Parathyroid adenoma (tissue), 2 donors: ENCODE measurements at regions not wholly inside any gene's neighbourhood (a gene's known extent, or its start where the extent isn't known, plus 50 kb on each side); places are given as distances from the start of the nearest gene placed in this dataset.

Source experiments
- H2AFZ ChIP-seq: fragments of 300-600 bp; sonication (generic); one replicate; pipeline ENCODE4 v1.7.0; 2017; ENCODE audit warnings: antibody characterized with exemption, mild to moderate bottlenecking
- H3K27ac ChIP-seq: fragments of 300-600 bp; sonication (generic); one replicate; pipeline ENCODE4 v1.7.0; 2017
- H3K27me3 ChIP-seq: fragments of 300-600 bp; sonication (generic); one replicate; pipeline ENCODE4 v1.7.0; 2017; ENCODE audit warnings: low read length; ENCODE audit not compliant: control insufficient read depth, insufficient read depth
- H3K36me3 ChIP-seq: fragments of 300-600 bp; sonication (generic); one replicate; pipeline ENCODE4 v1.7.0; 2017; ENCODE audit warnings: low read length; ENCODE audit not compliant: control insufficient read depth, insufficient read depth
- H3K4me1 ChIP-seq: fragments of 300-600 bp; sonication (generic); one replicate; pipeline ENCODE4 v1.7.0; 2017; ENCODE audit warnings: control low read depth
- H3K4me2 ChIP-seq: fragments of 300-600 bp; sonication (generic); one replicate; pipeline ENCODE4 v1.7.0; 2017; ENCODE audit warnings: low read length
- H3K4me3 ChIP-seq: fragments of 300-600 bp; sonication (generic); one replicate; pipeline ENCODE4 v1.7.0; 2017; ENCODE audit warnings: low read depth, low read length
- H3K79me2 ChIP-seq: fragments of 300-600 bp; sonication (generic); one replicate; pipeline ENCODE4 v1.7.0; 2017; ENCODE audit warnings: control low read depth
- H3K9ac ChIP-seq: fragments of 300-600 bp; sonication (generic); one replicate; pipeline ENCODE4 v1.7.0; 2017; ENCODE audit warnings: mild to moderate bottlenecking
- H3K9me3 ChIP-seq: fragments of 300-600 bp; sonication (generic); one replicate; pipeline ENCODE4 v1.7.0; 2017; ENCODE audit warnings: low read length; ENCODE audit not compliant: control insufficient read depth
- TF ChIP-seq, protein P1 (sequence below): fragments of 300-600 bp; sonication (generic); IDR thresholded peaks from one replicate; pipeline ENCODE4 v1.7.0; 2017; ENCODE audit warnings: antibody characterized with exemption, mild to moderate bottlenecking
- donor health status: primary hyperparathyroidism.

DNA sequence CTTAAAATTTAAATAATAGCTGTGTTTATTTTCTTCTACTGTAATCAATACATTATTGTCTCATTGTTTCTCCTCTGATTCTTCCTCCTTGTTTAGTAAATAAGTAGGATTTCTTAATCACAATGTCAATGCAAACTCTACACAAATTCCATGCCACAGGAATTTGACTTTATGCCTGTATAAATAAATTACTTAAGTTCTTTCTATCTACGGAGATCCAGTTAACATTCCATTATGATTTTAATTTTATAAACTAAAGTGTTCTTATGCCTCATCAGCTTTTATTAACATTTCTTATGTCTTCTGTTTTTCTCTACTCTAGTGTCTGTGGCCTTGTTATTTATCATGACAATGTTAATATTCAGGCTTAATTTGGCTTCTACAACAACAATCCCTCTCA is 1169.2 kb downstream of the GRIK2 start:
- no peak overlapping the region for H2AFZ ChIP-seq
- H3K4me3 ChIP-seq = no peak overlapping the region
- H3K9me3 ChIP-seq = no peaks in the 10 kb centered on the region
- H3K4me1 ChIP-seq = no peaks in the 10 kb centered on the region
- no peaks in the 10 kb centered on the region for H3K27me3 ChIP-seq
- H3K4me2 ChIP-seq = no peak overlapping the region
- TF ChIP-seq, protein P1, sequence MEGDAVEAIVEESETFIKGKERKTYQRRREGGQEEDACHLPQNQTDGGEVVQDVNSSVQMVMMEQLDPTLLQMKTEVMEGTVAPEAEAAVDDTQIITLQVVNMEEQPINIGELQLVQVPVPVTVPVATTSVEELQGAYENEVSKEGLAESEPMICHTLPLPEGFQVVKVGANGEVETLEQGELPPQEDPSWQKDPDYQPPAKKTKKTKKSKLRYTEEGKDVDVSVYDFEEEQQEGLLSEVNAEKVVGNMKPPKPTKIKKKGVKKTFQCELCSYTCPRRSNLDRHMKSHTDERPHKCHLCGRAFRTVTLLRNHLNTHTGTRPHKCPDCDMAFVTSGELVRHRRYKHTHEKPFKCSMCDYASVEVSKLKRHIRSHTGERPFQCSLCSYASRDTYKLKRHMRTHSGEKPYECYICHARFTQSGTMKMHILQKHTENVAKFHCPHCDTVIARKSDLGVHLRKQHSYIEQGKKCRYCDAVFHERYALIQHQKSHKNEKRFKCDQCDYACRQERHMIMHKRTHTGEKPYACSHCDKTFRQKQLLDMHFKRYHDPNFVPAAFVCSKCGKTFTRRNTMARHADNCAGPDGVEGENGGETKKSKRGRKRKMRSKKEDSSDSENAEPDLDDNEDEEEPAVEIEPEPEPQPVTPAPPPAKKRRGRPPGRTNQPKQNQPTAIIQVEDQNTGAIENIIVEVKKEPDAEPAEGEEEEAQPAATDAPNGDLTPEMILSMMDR = no peak
- no peak overlapping the region for H3K27ac ChIP-seq
- H3K79me2 ChIP-seq = no peaks in the 10 kb centered on the region
- no peaks in the 10 kb centered on the region for H3K36me3 ChIP-seq
- H3K9ac ChIP-seq = no peak overlapping the region

DNA sequence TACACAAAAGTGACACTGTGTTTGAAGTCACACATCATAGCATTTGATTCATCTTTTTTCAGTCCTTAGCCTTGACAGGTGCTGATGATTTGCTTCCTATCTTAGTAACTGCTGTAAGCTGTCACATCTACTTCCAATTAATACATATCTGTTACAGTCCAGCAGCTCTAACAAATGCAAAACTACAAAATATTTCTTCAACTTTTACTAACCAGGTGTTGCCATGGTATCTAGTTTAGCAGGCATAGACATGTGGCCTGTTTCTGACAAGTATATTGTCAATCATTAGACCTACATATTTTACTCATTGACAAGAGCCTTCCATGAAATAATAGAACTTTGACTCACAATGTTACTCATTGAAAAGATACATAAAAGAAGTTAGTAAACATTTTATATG is 1159.7 kb downstream of the GRIK2 start:
- no peaks in the 10 kb centered on the region for H3K4me1 ChIP-seq
- no peak overlapping the region for H3K9ac ChIP-seq
- no peaks in the 10 kb centered on the region for H3K27me3 ChIP-seq
- TF ChIP-seq, protein P1 = no peak
- H3K27ac ChIP-seq = no peak overlapping the region
- H3K36me3 ChIP-seq = no peaks in the 10 kb centered on the region
- H3K4me3 ChIP-seq = no peak overlapping the region
- no peaks in the 10 kb centered on the region for H3K79me2 ChIP-seq
- H3K9me3 ChIP-seq = no peaks in the 10 kb centered on the region
- no peak overlapping the region for H2AFZ ChIP-seq
- H3K4me2 ChIP-seq = no peak overlapping the region

DNA sequence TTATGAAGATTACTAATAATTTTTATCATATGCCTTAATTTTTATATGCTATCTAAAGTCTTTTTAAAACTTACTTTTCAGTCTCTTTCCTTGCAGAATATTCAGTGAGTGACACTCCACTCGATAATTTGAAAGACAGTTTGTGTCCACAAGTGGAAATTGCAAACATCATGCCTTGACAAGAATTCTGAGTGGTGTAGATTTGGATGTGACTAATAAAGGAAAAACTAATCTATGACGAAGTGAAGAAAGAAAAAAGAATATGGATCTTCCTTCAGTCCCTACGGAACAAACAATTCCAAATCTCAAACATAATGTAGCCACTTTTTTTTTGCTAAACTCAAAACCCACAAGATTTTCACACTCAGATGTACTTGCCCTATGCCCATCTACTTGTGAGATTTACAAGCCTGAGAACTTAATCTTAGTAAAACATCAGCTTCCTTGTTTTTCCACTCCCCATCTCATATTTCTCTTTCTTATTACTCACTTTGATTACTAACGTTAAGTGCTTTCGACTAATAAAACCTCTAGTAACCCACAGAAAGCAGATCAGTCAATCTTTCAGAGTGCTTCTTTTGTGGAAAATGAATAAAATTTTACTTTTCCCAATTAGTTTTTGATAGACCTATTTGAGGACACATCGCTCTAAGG is 1155.8 kb downstream of the GRIK2 start:
- H3K36me3 ChIP-seq = no peaks in the 10 kb centered on the region
- no peak overlapping the region for H3K9ac ChIP-seq
- no peaks in the 10 kb centered on the region for H3K27me3 ChIP-seq
- no peak overlapping the region for H2AFZ ChIP-seq
- H3K9me3 ChIP-seq = no peaks in the 10 kb centered on the region
- H3K27ac ChIP-seq = no peak overlapping the region
- no peaks in the 10 kb centered on the region for H3K4me1 ChIP-seq
- TF ChIP-seq, protein P1 = no peak
- H3K4me2 ChIP-seq = no peak overlapping the region
- no peaks in the 10 kb centered on the region for H3K79me2 ChIP-seq
- H3K4me3 ChIP-seq = no peak overlapping the region

DNA sequence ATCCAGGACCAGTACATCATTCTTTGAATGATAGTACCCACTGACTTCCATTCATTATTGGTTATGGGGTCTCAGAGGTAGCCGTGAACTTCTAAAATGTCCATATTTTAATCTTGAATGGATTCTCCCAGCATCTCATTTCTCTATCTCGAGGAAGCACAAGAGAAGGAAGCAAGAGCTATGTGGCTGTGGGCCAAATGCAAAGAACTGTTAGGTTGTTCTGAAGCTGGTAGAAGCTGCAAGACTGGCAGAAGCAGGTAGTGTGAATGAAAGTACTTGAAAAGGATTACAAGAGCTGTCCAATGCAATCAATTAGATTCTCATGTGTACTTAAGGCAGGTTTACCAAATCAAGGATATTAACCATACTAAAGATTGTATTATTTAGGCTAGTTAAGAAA is 1131.8 kb downstream of the GRIK2 start:
- Histone ChIP-seq H2AFZ (no peak overlapping the region), H3K4me1 (no peaks in the 10 kb centered on the region), H3K4me3 (no peak overlapping the region), H3K36me3 (no peaks in the 10 kb centered on the region), H3K79me2 (no peaks in the 10 kb centered on the region), H3K9me3 (no peaks in the 10 kb centered on the region), H3K4me2 (no peak overlapping the region), H3K9ac (no peak overlapping the region), H3K27ac (no peak overlapping the region), H3K27me3 (no peaks in the 10 kb centered on the region)
- TF ChIP-seq, protein P1 = no peak

DNA sequence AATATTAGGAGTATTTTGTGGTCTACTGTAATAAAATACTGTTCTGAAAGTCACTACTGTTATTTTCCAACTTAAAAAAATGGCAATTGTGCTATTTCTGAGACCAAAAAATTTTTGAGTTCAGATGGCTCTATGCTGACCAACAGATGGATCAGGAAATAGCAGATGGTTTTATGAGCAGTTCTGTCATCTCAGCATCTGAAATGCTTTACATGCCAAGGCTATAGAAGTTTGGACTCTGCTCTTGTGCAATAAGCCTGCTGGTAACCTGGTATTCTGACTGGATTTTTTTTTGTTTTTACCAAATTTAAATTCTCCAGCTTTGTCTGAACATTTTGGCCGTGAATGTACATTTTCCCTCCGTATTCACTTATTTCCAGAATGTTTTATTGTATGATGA is 1127.5 kb downstream of the GRIK2 start:
- no peaks in the 10 kb centered on the region for H3K36me3 ChIP-seq
- no peaks in the 10 kb centered on the region for H3K27me3 ChIP-seq
- H3K4me1 ChIP-seq = no peaks in the 10 kb centered on the region
- no peak overlapping the region for H3K9ac ChIP-seq
- no peak overlapping the region for H2AFZ ChIP-seq
- H3K9me3 ChIP-seq = no peaks in the 10 kb centered on the region
- TF ChIP-seq, protein P1 = no peak
- no peak overlapping the region for H3K4me2 ChIP-seq
- no peak overlapping the region for H3K4me3 ChIP-seq
- H3K79me2 ChIP-seq = no peaks in the 10 kb centered on the region
- no peak overlapping the region for H3K27ac ChIP-seq
